GM12892 (cell line): ENCODE measurements at regions not wholly inside any gene's neighbourhood (a gene's known extent, or its start where the extent isn't known, plus 50 kb on each side); places are given as distances from the start of the nearest gene placed in this dataset.

Source experiments
- POLR2A ChIP-seq: IDR thresholded peaks from 2 replicates; pipeline ENCODE4 v1.6.1; 2011; ENCODE audit warnings: low read depth, low read length, control low read depth
- POLR2AphosphoS5 ChIP-seq: IDR thresholded peaks from 2 replicates; pipeline ENCODE4 v1.6.1; 2011; ENCODE audit warnings: low read depth, low read length, control low read depth
- TAF1 ChIP-seq: IDR thresholded peaks from 2 replicates; pipeline ENCODE4 v1.6.1; 2011; ENCODE audit warnings: low read depth, mild to moderate bottlenecking, control low read depth, low read length, borderline replicate concordance

DNA sequence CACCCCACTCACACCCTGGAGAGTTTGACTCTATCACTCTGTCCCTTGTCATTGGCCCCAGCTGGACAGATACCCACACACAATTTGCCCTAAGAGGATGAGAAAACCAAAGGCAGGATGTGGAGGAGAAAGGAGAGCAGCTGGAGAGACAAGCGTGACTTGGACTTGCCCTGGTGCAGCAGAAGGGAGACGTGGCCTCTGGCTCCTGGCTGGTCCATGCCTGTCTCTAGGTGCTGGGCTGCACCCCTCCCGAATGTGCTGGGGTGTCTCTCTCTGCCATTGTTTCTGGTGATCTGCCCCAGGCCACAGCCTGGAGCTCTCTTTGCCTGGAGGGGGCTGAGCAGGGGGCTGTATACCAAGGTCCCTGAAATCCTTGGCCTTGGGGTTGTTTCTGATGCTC is 88.7 kb upstream of the HDAC4 start:
- TF ChIP-seq POLR2AphosphoS5 (no peak), TAF1 (no peak), POLR2A (no peak)
